NT2/D1 (cell line): ENCODE measurements at regions not wholly inside any gene's neighbourhood (a gene's known extent, or its start where the extent isn't known, plus 50 kb on each side); places are given as distances from the start of the nearest gene placed in this dataset.

Experiments
- YY1 ChIP-seq: IDR thresholded peaks from 2 replicates; pipeline ENCODE4 v1.6.1; 2011; ENCODE audit not compliant: insufficient read length, insufficient read depth
- ZNF274 ChIP-seq: IDR thresholded peaks from 2 replicates; pipeline ENCODE4 v1.6.1; 2011; ENCODE audit warnings: mild to moderate bottlenecking, low read depth, low read length

GRCh38 chr18:68104036-68104435 lies 587.5 kb upstream of the DSEL start:
- TF ChIP-seq ZNF274 = no peak
- TF ChIP-seq YY1 = no peak
